NB4 (cell line): ENCODE measurements at regions not wholly inside any gene's neighbourhood (a gene's known extent, or its start where the extent isn't known, plus 50 kb on each side); places are given as distances from the start of the nearest gene placed in this dataset.

ENCODE experiments used
- POLR2A ChIP-seq: IDR thresholded peaks from 2 replicates; pipeline ENCODE4 v1.6.1; 2011; ENCODE audit warnings: mild to moderate bottlenecking; ENCODE audit not compliant: insufficient read length; ENCODE audit errors: extremely low read depth
- TF ChIP-seq, protein P1 (sequence below): IDR thresholded peaks from one replicate; pipeline ENCODE4 v1.5.1; 2012; ENCODE audit warnings: low read depth, low read length
- TF ChIP-seq, protein P2 (sequence below): IDR thresholded peaks from 2 replicates; pipeline ENCODE4 v1.6.1; 2011; ENCODE audit warnings: low read depth, low read length

DNA sequence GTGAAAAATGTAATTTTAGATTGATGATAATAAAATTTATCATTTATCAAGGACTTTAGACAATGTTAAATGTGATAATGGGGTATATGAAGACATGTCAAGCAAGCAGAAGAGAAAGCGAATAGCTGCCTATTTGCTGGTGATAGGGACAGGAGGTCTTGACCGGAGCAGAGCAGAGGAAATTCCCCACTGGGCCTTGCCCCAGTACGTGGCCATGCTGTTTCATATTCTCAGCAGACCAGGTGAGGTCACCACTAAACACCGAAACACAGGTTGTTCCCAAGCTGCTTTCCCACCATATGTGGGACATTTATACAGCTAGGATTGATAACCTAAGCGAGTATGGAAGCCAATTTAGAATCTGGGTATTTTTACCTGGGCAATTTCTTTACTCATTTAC, 1629.6 kb downstream of the FAM181B start:
- no peak for TF ChIP-seq POLR2A
- TF ChIP-seq, protein P1, sequence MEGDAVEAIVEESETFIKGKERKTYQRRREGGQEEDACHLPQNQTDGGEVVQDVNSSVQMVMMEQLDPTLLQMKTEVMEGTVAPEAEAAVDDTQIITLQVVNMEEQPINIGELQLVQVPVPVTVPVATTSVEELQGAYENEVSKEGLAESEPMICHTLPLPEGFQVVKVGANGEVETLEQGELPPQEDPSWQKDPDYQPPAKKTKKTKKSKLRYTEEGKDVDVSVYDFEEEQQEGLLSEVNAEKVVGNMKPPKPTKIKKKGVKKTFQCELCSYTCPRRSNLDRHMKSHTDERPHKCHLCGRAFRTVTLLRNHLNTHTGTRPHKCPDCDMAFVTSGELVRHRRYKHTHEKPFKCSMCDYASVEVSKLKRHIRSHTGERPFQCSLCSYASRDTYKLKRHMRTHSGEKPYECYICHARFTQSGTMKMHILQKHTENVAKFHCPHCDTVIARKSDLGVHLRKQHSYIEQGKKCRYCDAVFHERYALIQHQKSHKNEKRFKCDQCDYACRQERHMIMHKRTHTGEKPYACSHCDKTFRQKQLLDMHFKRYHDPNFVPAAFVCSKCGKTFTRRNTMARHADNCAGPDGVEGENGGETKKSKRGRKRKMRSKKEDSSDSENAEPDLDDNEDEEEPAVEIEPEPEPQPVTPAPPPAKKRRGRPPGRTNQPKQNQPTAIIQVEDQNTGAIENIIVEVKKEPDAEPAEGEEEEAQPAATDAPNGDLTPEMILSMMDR: no peak
- TF ChIP-seq, protein P2, sequence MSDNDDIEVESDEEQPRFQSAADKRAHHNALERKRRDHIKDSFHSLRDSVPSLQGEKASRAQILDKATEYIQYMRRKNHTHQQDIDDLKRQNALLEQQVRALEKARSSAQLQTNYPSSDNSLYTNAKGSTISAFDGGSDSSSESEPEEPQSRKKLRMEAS: no peak
